Superior temporal gyrus (tissue), 1 donor: ENCODE measurements at regions not wholly inside any gene's neighbourhood (a gene's known extent, or its start where the extent isn't known, plus 50 kb on each side); places are given as distances from the start of the nearest gene placed in this dataset.
A peak's percentile ranks its signal among the peaks of the same experiment; 100 is the strongest.

Source experiments
- DNase-seq: peaks from one replicate; pipeline ENCODE4 v3.0.0-alpha.2; 2016; ENCODE audit errors: extremely low spot score

DNA sequence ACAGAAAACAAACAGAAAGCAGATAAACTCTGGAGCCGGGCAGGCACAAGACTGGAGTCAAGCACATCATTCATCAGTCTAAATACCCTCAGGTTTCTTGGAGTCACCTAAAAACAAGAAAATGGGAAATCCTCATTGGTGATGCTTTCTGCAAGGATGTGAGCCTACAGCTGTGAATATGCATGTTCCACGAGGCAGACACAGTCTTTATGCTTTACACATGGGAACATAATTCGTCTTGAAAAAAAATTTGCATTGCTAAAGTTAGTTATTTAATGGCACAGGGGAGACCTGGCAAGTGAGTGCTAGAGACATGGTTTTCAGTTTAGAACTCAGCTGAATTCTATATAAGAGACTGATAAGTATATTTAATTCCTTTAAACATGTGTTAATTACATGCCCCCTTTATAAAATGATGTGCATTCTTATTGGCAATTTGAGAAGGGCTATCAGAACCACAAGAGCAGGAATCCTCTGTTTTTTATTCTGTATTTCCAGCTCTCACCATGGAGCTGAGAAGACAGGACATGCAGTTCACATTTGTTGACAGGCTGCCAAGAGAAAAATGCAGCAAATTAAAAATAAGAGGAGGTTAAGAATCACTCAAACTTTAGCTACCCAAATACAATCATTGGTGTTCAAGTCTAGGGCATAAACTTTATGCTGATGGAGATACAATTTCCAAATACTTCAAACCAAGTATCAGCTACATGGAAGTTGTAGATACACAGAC, 438.0 kb upstream of the MPDZ start:
- no peak for DNase-seq

DNA sequence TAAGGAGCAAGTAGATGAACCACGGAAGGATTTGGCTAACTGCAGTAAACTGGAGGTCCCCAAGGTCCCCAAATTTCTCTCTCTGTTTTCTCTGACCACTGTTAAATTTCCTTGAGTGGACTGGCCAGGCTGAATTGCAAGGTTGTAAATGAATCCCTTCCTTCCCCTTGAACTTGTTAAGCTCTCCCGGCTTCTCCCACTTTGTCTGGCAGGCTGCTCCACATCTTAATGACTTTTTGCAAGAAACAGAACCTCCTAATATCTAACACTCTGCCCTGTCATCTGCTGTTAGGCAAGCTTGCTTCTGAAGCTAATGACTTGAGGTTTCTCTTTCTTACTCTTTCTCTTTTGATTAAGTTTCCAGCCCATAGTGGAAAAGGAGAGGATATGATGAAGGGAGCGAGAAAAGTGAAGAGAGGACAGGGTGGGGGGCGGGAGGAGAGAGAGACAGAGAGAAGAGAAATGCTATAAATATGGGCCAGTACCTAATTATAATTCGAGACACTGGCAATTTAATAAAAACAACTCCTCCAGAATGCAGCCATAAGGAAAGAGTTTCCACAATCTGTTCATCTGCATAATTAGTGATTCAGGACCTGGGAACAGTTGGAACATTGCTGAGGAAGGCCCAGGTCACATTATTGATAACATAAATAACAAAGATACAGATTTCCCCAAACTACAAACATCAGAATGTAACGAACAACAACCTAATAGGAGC, 437.3 kb upstream of the MPDZ start:
- no peak for DNase-seq

DNA sequence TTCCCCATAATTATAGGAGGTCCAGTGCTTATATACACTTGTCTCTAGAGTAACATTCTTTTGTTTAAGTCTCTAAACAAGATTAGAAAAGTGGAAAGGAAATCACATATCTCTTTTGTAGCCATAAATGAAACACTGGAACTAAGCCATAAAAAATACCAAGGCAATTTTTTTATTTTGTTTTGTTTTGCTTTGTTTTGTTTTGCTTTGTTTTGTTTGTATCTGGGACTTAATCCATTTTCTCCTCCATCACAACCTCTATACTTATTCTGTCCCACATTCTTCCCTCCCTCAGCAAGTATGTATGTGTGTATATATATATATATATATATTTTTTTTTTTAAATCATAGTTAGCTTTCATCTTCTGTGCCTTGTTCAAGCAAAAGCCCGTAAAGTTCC, 436.6 kb upstream of the MPDZ start:
- DNase-seq = no peak

DNA sequence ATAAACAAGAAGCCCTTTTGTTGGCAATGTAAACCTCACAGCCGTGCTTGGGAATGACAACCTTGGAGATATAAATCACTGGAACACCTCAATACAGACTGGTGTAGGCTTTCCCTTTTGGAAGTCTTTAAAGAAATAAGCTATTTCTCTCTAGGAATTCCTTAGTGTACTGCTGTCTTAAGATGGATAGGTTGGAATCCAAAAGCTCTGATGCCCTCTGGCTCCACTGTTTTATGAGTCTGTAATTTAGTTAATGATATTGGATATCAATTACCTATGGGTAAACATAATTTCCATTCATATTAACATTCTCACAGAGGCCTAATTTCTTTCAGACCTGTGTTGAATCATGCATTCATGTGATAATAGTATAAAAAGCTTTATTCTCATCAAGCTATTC, 435.9 kb upstream of the MPDZ start:
- DNase-seq = no peak

DNA sequence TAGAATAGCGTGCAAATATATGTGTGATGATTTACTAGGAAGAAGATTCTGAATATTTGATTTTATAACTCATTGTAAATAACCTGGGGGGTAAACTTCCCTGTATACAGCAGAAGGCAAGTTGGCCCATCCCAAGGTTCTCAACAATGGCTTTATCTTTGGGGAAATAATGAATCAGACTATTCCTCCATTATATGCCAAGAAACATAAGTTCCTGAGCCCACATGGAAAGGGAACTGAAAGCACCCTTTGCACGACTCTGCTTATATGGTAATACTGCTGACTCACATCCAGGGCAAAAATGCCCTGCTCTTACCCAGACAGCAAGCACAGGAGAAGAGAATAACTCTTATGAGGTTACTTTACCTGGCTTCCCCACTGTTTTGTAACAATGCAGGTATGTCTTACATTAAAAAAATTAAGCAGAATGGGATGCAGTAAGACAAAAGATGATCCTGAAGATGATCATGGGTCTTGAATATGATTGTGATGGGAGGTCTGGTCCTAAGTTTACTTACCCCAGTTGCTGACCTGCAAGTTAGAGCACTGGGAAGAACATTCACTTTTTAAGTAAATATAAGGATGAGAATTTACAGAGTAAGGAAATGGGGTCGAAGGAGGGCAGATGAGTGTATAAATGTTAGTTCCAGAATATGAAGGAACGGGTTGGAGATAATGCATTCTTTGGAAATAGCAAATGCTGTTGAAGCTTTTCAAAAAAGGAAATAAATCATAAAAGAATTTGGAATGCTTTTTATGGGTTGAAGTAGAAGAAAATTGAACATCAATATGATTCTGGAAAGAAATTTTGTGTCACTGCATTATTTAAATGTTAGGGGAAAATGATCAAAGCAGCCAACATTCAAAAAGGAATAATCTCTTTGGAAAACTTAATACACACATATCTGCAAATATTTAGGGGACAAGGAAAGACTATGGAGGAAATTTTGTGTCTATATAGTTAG, 428.4 kb upstream of the MPDZ start:
- no peak for DNase-seq

GRCh38 chr9:13705918-13706317, 426.4 kb upstream of the MPDZ start:
- DNase-seq = no peak

DNA sequence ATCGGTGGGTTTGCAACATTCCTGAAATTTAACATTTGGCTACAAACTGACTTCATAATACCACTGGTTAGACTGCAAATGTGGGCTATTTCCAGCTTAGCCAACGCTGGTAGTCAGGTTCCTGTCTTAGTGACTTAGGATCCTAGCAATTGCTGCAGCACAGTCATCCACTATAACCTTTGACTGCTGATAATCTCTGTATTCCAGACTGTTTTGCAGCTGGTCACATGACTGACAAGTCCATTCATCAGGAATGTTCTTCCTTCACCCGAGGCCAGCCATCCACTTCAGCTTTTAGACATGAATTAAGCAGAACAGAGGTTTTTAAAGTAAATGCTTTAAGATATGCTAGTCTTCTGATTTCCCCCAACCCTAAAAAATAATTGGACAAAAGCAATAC, 425.9 kb upstream of the MPDZ start:
- DNase-seq = no peak

DNA sequence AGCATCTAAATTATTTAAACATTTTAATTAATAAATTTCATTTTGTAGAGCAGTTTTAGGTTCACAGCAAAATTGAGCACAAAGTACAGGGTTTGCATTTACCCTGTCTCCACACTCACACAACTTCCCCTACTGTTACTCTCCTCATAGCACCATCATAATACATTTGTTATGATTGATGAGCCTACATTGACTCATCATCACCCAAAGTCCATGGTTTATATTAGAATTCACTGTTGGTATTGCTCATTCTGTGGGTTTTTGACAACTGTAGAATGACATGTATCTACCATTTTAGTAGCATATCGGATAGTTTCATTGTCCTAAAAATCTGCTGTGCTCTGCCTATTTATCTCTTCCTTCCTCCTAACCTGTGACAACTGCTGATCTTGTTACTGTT, 411.1 kb upstream of the MPDZ start:
- DNase-seq = no peak

GRCh38 chr9:13689925-13690324, 410.4 kb upstream of the MPDZ start:
- no peak for DNase-seq

GRCh38 chr9:13688990-13689600, 409.6 kb upstream of the MPDZ start:
- peak; percentile 66 for DNase-seq

DNA sequence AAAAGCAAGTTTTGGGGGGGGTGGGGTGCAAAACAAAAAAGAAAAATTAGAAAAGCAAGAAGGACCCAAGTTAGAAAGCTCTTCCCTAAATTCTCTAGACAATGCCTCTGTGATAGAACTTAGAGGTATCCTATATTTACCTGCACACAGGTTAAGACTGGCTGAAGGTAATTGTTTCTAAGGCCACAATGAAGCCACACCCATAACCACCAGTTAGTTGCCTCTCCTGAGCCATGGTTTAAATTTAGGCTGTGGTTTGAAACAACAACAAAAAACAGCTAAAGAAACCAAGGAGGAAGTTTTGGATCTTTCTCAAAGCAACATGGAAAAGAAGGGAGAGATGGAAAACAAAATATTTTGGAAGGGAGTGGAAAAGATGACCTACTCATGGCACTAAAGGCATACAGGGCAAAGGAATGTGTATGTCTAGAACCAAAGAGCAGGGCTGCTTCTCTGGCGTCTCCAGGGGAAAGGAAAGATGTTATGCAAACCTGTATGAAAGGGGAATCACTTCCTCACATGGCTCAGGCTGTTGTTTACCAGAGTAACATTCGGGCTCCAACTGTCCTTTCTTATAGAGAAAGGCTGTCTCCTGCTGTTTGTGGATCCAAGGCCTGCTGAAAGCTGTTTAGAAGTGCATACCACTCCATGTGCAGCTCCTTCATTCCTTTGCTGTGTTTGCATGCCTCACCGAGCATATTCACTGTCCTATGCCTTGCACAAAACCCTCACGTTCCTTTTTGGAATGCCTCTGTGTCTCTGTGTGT, 408.9 kb upstream of the MPDZ start:
- DNase-seq = no peak

GRCh38 chr9:13684656-13685055, 405.2 kb upstream of the MPDZ start:
- DNase-seq = no peak

GRCh38 chr9:13677801-13678200, 398.3 kb upstream of the MPDZ start:
- DNase-seq = no peak

DNA sequence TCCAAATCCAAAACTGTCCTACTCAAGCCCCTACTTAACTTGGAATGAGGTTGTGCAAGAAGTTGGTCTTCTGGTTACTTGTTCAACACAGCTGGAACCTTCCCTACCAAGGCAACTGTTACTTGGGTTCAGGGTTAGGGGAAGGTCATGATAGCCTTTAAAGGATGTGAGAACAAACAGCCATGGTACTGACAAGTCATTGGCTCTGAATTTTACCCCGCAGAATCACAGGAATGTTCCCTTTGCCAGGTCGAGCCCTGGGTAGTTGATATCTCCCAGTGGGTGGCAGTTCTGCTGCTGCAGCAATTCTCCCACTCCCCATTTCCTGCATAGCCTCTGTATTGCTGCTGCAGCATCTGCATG, 396.1 kb upstream of the MPDZ start:
- DNase-seq = no peak

DNA sequence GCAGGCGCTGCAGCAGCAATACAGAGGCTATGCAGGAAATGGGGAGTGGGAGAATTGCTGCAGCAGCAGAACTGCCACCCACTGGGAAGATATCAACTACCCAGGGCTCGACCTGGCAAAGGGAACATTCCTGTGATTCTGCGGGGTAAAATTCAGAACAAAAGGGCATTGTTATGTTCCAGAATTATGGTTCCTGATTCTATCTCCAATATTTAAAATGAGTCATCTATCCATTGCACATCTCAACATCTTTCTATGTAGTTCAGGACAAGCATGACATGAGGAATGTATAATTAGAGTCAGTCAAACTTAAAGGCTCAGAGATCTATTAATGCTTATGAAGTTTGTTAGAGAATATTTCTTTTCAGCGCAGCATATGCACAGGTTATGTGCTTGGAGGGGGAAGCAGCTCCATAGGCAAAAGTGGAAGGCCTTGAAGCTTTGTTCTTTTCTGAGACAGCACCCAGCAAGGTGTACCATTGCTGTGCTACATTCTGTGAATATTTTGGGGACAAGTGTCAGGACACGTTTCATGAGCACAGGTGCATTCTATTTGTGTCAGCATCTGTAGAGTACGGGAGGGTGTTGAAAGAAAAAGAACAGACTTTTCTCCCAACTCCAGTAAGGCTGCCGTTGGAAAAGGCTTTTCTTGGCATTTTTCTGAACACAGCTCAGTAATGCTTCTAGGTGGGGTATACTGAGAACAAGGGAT, 395.6 kb upstream of the MPDZ start:
- DNase-seq = no peak

GRCh38 chr9:13673348-13673747, 393.9 kb upstream of the MPDZ start:
- DNase-seq = no peak

DNA sequence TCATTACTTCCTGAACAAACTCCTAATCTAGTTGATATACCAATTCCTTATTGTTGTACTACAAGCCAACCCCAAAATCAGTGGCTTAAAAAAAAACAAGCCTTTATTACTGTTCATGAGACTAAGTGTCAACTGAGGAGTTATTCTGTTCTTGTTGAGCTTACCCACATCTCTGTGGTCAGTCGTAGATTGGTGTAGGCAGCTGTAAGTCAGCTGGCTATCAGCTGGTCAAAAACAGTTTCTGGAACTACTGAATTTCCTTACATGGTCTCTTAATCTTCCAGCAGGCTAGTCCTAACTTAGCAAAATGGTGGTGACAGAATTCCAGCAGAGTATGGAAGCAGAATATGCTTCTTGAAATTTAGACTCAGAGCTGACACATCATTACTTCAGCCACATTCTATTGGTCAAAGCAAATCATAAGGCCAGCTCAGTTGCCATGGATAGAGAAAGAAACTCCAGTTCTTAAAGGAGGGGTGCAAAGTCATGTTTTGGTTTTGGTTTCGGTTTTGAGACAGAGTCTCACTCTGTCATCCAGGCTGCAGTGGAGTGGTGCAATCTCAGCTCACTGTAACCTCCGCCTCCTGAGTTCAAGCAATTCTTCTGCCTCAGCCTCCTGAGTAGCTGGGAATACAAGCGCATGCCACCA, 386.1 kb upstream of the MPDZ start:
- no peak for DNase-seq

- DNase-seq = no peak
Measured at GRCh38 chr9:13661014-13661413, 381.5 kb upstream of the MPDZ start.

DNA sequence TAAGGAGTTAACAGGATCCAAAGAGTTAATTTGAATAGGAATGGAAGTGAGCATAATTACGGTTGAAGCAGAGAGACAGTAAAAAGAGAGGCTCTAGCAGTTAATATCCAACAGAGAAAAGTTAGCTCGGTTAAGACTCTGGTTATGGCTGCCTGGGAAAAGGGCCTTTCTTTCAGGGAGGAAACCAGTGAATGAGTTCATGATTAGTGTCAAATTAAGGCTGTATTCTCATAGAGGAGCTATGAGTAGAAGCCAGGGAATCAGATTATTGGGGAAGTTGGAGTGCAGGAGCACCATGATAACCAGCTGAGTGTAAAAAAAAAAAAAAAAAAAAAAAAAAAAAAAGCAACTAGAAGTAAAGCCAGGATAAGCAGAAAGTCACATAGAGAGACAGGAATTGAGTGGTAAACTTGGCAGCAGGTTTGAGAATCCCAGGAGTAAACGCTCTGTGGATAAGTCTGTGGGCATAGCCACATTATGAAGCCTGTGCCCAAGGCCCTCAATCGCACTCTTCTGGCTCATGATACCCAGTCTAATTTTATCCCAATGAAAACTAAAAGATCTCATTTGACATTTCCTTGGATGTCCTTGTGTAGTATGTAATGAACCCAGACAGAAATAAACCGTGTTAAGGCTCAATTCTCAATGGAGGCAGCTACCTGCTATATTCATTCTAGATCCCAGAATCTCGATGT, 372.6 kb upstream of the MPDZ start:
- no peak for DNase-seq

DNA sequence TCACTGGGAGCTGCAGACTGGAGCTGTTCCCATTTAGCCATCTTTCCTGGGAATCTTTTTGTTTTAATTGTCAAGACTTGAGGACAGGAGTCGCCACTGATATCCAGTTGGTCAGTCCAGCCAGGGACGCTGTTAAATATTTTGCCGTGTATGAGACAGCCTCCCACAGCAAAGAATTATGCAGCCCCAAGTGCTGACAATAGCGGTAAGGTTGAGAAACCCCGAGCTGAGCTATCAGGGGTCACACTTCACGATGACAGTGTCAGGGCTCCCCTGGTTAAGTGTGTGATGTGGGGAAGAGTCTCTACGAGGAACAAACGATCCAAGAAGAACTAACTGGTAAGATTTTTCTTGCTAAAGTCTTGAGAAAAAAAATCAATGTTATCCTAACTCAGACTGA, 372.0 kb upstream of the MPDZ start:
- no peak for DNase-seq
